GM23338 (cell line): ENCODE measurements at regions not wholly inside any gene's neighbourhood (a gene's known extent, or its start where the extent isn't known, plus 50 kb on each side); places are given as distances from the start of the nearest gene placed in this dataset.

Experiments
- ATAC-seq: fragments of 200-7000 bp; cut with Tn5 transposase; 3 replicates; pipeline ENCODE4 v1.9.1; 2020
- DNase-seq: peaks from one replicate; pipeline ENCODE4 v3.0.0-alpha.2; 2015; ENCODE audit warnings: low spot score
- H2AFZ ChIP-seq: fragments of 200-600 bp; sonication (generic); 2 replicates; pipeline ENCODE4 v1.8.0; 2016; ENCODE audit warnings: antibody characterized with exemption, mild to moderate bottlenecking, moderate library complexity
- H3F3A ChIP-seq: fragments of 200-600 bp; sonication (generic); replicated peaks from 2 replicates; pipeline ENCODE4 v1.8.0; 2017; ENCODE audit warnings: antibody characterized with exemption, mixed run types, low read depth
- H3K27ac ChIP-seq: fragments of 200-600 bp; sonication (generic); 2 replicates; pipeline ENCODE4 v1.6.1; 2016; ENCODE audit warnings: low read depth
- H3K27me3 ChIP-seq: fragments of 200-600 bp; sonication (generic); 2 replicates; pipeline ENCODE4 v1.8.0; 2016; ENCODE audit warnings: mild to moderate bottlenecking, mixed run types, moderate library complexity; ENCODE audit not compliant: insufficient read depth
- H3K36me3 ChIP-seq: fragments of 200-600 bp; sonication (generic); 2 replicates; pipeline ENCODE4 v1.8.0; 2016; ENCODE audit warnings: mild to moderate bottlenecking; ENCODE audit not compliant: insufficient read depth
- H3K4me1 ChIP-seq: fragments of 200-600 bp; sonication (generic); 2 replicates; pipeline ENCODE4 v1.8.0; 2016; ENCODE audit warnings: mild to moderate bottlenecking, moderate library complexity; ENCODE audit not compliant: insufficient read depth
- H3K4me2 ChIP-seq: fragments of 200-600 bp; sonication (generic); 2 replicates; pipeline ENCODE4 v1.7.1; 2017; ENCODE audit warnings: mixed run types
- H3K4me3 ChIP-seq: fragments of 200-600 bp; sonication (generic); 2 replicates; pipeline ENCODE4 v1.6.1; 2016; ENCODE audit warnings: mixed run types
- H3K79me2 ChIP-seq: fragments of 200-600 bp; sonication (generic); replicated peaks from 2 replicates; pipeline ENCODE4 v1.8.0; 2017; ENCODE audit warnings: mild to moderate bottlenecking; ENCODE audit not compliant: insufficient read depth
- H3K9me2 ChIP-seq: fragments of 200-600 bp; sonication (generic); 2 replicates; pipeline ENCODE4 v1.8.0; 2017; ENCODE audit not compliant: insufficient read depth
- H4K20me1 ChIP-seq: fragments of 200-600 bp; sonication (generic); replicated peaks from 2 replicates; pipeline ENCODE4 v1.8.0; 2017; ENCODE audit warnings: mild to moderate bottlenecking; ENCODE audit not compliant: insufficient read depth
- H3K27ac Mint-ChIP-seq: 2 replicates; pipeline ENCODE4 v1.8.0; 2020; ENCODE audit warnings: inconsistent platforms, mild to moderate bottlenecking, moderate library complexity, mixed read lengths
- H3K27me3 Mint-ChIP-seq: 3 replicates; pipeline ENCODE4 v1.8.0; 2022; ENCODE audit warnings: low read depth, mild to moderate bottlenecking, moderate library complexity, mixed read lengths, inconsistent platforms; ENCODE audit not compliant: insufficient read depth, poor library complexity
- H3K36me3 Mint-ChIP-seq: 3 replicates; pipeline ENCODE4 v1.8.0; 2021; ENCODE audit warnings: low read depth, mild to moderate bottlenecking, inconsistent platforms, moderate library complexity, mixed read lengths
- H3K4me1 Mint-ChIP-seq: 3 replicates; pipeline ENCODE4 v1.8.0; 2020; ENCODE audit warnings: mild to moderate bottlenecking, inconsistent platforms, mixed read lengths
- H3K4me3 Mint-ChIP-seq: 3 replicates; pipeline ENCODE4 v1.8.0; 2021; ENCODE audit warnings: moderate library complexity, mild to moderate bottlenecking, inconsistent platforms, mixed read lengths
- H3K9me3 Mint-ChIP-seq: 3 replicates; pipeline ENCODE4 v1.8.0; 2020; ENCODE audit warnings: moderate library complexity, mild to moderate bottlenecking, inconsistent platforms, mixed read lengths
- CREB1 ChIP-seq: fragments of 250-450 bp; sonication (Bioruptor Pico); IDR thresholded peaks from 2 replicates; pipeline ENCODE4 v1.5.0; 2020; ENCODE audit warnings: low read depth, mild to moderate bottlenecking, moderate library complexity
- CTCF ChIP-seq, 2 experiments: fragments of 200-600 bp in 1 of 2; sonication (generic) in 1 of 2; conservative IDR thresholded peaks; 2 replicates each; pipeline versions ENCODE4 v1.5.1 to v1.6.1; 2016 to 2017; ENCODE audit warnings: antibody characterized with exemption in 2 of 2, low read depth in 2 of 2, mild to moderate bottlenecking in 2 of 2, moderate library complexity in 1 of 2
- ETS1 ChIP-seq: IDR thresholded peaks from 2 replicates; pipeline ENCODE4 v1.6.1; 2016; ENCODE audit warnings: antibody characterized with exemption
- EZH2 ChIP-seq: fragments of 200-600 bp; sonication (generic); IDR thresholded peaks from one replicate; pipeline ENCODE4 v1.8.0; 2017; ENCODE audit warnings: antibody characterized with exemption, mild to moderate bottlenecking, low read depth; ENCODE audit not compliant: unreplicated experiment
- EZH2phosphoT487 ChIP-seq: fragments of 200-600 bp; sonication (generic); IDR thresholded peaks from one replicate; pipeline ENCODE4 v1.8.1; 2018; ENCODE audit warnings: antibody characterized with exemption; ENCODE audit not compliant: unreplicated experiment
- JUNB ChIP-seq: IDR thresholded peaks from one replicate; pipeline ENCODE4 v1.6.1; 2016; ENCODE audit warnings: antibody characterized with exemption; ENCODE audit not compliant: unreplicated experiment
- NANOG ChIP-seq: IDR thresholded peaks from 2 replicates; pipeline ENCODE4 v1.6.1; 2016; ENCODE audit warnings: antibody characterized with exemption, borderline replicate concordance
- POLR2AphosphoS5 ChIP-seq: IDR thresholded peaks from 2 replicates; pipeline ENCODE4 v1.6.1; 2016; ENCODE audit warnings: antibody characterized with exemption, low read depth
- STAT1 ChIP-seq: IDR thresholded peaks from one replicate; pipeline ENCODE4 v1.6.1; 2016; ENCODE audit warnings: antibody characterized with exemption; ENCODE audit not compliant: unreplicated experiment
- ZNF114 ChIP-seq: fragments of 250-450 bp; sonication (Bioruptor Pico); IDR thresholded peaks from 2 replicates; pipeline ENCODE4 v1.5.0; 2020; ENCODE audit warnings: mild to moderate bottlenecking, moderate library complexity
- ZNF331 ChIP-seq: fragments of 250-450 bp; sonication (Bioruptor Pico); IDR thresholded peaks from 2 replicates; pipeline ENCODE4 v1.5.0; 2020; ENCODE audit warnings: low read depth, mild to moderate bottlenecking, moderate library complexity

DNA sequence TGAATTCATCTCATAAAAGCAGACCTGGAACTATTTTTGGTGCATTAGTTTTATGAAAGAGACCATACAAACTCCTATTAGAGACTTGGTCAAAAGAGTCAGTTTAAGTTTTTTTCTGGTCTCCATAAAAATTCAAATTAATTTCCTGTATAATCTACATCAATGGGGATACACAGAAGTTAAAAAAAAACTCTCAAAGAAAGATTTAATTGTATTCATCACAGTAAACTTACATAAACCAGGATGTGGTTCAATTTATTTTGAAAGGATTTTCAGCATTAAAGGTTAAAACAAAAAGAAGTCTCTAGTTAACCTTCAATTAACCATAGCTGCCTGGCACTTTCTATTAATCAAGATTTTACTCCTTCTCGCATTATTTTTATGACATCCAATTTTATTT lies 530.3 kb upstream of the KCNMB2 start (continued):
- TF ChIP-seq ETS1 (no peak), STAT1 (no peak), NANOG (no peak), CTCF (conservative IDR thresholded peaks at IDR 0.05; ENCODE audit: low read depth in 2 of 2) (no peak), ZNF114 (no peak), ZNF331 (CRISPR knock-in tag) (no peak), JUNB (no peak), CREB1 (CRISPR knock-in tag) (no peak), EZH2phosphoT487 (no peak), EZH2 (no peak), POLR2AphosphoS5 (no peak)

DNA sequence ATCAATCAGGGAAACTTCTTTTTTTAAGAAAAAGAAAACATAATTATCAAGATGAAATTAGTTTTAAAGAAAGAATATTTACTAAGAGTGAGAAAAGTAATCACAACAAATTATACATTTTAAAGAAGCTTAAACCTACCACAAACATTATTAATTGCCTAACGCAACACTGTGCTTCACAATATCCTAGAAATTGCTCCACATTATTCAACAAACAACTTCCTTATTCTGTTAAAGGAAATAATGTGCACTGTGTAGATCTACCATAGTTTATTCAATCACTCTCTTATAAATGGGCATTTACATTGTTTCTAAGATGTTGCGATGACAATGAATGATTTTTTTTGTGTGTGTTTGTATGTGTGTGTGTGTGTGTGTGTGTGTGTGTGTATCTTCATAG lies 525.9 kb upstream of the KCNMB2 start:
- no peak for TF ChIP-seq STAT1
- TF ChIP-seq POLR2AphosphoS5, result no peak
- TF ChIP-seq ETS1, result no peak
- Histone ChIP-seq H2AFZ (no peak overlapping the region), H4K20me1 (no peaks in the 10 kb centered on the region), H3K27me3 (no peaks in the 10 kb centered on the region), H3K27ac (no peak overlapping the region), H3K9me2 (no peaks in the 10 kb centered on the region), H3K4me2 (no peak overlapping the region), H3K36me3 (no peaks in the 10 kb centered on the region), H3K79me2 (no peaks in the 10 kb centered on the region), H3F3A (no peaks in the 10 kb centered on the region), H3K4me3 (no peak overlapping the region), H3K4me1 (no peaks in the 10 kb centered on the region)
- H3K9me3 Mint-ChIP-seq, result peaks cover 2% of the 10 kb centered on the region; the same call in 2 of the 3 replicates
- H3K4me1 Mint-ChIP-seq, result no peaks in the 10 kb centered on the region
- peak overlapping the region; percentile 69; the same call in 1 of the 2 replicates for H3K27ac Mint-ChIP-seq
- H3K4me3 Mint-ChIP-seq, result no peak overlapping the region
- H3K27me3 Mint-ChIP-seq, result no peaks in the 10 kb centered on the region
- DNase-seq (no peak), ATAC-seq (no peak)
- no peaks in the 10 kb centered on the region for H3K36me3 Mint-ChIP-seq

- Histone ChIP-seq H3K9me2 (0 out of 2 replicates have a peak, but pooled peaks cover 5% of the 10 kb centered on the region), H3K36me3 (no peaks in the 10 kb centered on the region), H2AFZ (no peak overlapping the region), H3K27me3 (no peaks in the 10 kb centered on the region), H3F3A (no peaks in the 10 kb centered on the region), H3K4me2 (0 out of 2 replicates have a peak overlapping the region, but pooled peaks have one; percentile 0), H4K20me1 (no peaks in the 10 kb centered on the region), H3K79me2 (no peaks in the 10 kb centered on the region), H3K27ac (peak overlapping the region; percentile 36; the same call in 1 of the 2 replicates), H3K4me3 (no peak overlapping the region), H3K4me1 (peaks cover 20% of the 10 kb centered on the region)
- H3K36me3 Mint-ChIP-seq, result no peaks in the 10 kb centered on the region
- peak; percentile 9 for DNase-seq
- no peak overlapping the region for H3K27ac Mint-ChIP-seq
- no peaks in the 10 kb centered on the region for H3K9me3 Mint-ChIP-seq
- no peaks in the 10 kb centered on the region for H3K27me3 Mint-ChIP-seq
- TF ChIP-seq EZH2phosphoT487 (no peak), NANOG (peak; percentile 54)
- peaks cover 16% of the 10 kb centered on the region; the same call in 2 of the 3 replicates for H3K4me1 Mint-ChIP-seq
- H3K4me3 Mint-ChIP-seq, result no peak overlapping the region
- no peak for ATAC-seq
These were observed 516.6 kb upstream of the KCNMB2 start for GRCh38 chr3:178019645-178020044.
